Dermis blood vessel endothelial cell (primary cell): ENCODE measurements at regions not wholly inside any gene's neighbourhood (a gene's known extent, or its start where the extent isn't known, plus 50 kb on each side); places are given as distances from the start of the nearest gene placed in this dataset.
A peak's percentile ranks its signal among the peaks of the same experiment; 100 is the strongest.

ENCODE experiments used
- DNase-seq: peaks from one replicate; pipeline ENCODE4 v3.0.0; 2010

- DNase-seq, result peak; percentile 19
These were observed 1709.2 kb upstream of the PCDH20 start for GRCh38 chr13:63124863-63125262.

GRCh38 chr13:63120883-63121282, 1705.2 kb upstream of the PCDH20 start:
- DNase-seq, result no peak

- DNase-seq, result no peak
These were observed 1702.1 kb upstream of the PCDH20 start for GRCh38 chr13:63117710-63118109.

- DNase-seq, result no peak
These were observed 1697.2 kb upstream of the PCDH20 start for GRCh38 chr13:63112799-63113395.

DNA sequence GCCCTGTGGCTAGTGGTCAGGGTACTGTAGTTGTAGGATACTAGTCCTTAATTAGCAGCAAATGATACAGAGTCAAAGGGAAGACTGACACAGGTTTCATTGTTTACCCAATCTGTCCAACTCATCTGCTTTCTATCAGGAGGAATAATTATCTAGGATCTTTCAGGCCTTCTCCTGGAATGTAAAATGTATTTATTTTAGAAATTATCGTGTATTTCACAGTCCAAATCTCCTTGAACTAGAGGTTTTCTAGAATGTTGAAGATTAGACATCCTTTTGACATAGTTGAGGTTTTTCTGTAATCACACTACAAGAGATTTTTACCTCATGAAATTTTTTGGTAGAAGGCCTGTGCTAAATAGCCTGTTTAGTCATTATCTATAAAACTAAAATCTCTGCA, 1694.8 kb upstream of the PCDH20 start:
- DNase-seq, result no peak

- no peak for DNase-seq
These were observed 1691.7 kb upstream of the PCDH20 start for GRCh38 chr13:63107179-63107943.

DNA sequence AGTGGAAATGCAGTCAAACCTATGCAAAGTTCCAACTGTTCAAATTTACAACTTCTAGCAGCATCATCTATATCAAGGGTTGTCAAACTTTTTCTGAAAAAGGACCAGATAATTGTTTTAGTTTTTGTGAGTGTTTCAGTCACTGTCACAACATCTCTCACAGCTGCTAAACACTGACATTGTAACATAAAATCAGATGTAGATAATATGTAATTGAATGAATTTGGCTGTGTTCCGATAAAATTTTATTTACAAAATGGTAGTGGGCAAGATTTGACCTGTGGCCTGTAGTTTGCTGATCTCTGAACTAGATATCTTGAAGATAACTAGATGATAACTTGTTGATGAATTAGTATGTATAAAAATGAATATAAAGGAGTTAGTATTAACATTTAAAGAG, 1679.1 kb upstream of the PCDH20 start:
- no peak for DNase-seq

- DNase-seq, result no peak
These were observed 1678.3 kb upstream of the PCDH20 start for GRCh38 chr13:63093907-63094469.

GRCh38 chr13:63092456-63092855, 1676.8 kb upstream of the PCDH20 start:
- no peak for DNase-seq

DNA sequence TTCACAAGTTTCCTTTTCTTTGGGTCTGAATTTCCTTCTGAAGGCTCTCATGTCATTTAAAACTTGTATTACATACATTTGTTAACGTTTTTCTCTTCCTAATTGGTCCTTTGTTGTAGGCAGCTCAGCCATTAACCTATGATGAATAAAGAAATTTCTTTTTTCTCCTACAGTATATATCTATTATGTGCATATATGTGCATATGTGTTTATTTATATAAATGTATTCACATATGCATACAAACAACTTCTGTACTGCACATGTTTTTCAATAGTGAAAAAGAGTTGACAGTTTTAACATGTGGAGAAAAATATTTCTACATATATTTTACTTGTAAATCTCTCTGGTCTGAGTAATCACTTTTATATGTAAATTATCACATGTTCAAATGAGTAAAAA, 1674.9 kb upstream of the PCDH20 start:
- no peak for DNase-seq

- DNase-seq, result no peak
These were observed 1672.6 kb upstream of the PCDH20 start for GRCh38 chr13:63088226-63088625.

DNA sequence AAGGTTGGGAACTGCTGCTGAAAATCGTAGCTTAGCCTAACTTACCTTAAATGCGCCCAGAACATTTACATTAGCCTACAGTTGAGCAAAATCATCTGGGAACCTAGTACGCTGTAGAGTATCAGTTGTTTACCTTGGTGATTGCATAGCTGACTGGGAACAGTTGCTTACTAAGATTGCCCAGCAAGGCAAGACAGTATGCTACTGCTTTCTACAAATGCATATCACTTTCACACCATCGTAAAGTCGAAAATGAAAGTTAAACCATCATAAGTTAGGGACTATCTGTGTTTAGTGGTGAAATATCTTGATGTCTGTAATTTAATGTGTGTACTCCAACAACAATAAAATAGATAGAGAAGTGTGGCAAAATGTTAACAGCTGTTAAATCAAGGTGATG, 1670.6 kb upstream of the PCDH20 start:
- no peak for DNase-seq

- DNase-seq, result no peak
These were observed 1670.2 kb upstream of the PCDH20 start for GRCh38 chr13:63085851-63086250.

DNA sequence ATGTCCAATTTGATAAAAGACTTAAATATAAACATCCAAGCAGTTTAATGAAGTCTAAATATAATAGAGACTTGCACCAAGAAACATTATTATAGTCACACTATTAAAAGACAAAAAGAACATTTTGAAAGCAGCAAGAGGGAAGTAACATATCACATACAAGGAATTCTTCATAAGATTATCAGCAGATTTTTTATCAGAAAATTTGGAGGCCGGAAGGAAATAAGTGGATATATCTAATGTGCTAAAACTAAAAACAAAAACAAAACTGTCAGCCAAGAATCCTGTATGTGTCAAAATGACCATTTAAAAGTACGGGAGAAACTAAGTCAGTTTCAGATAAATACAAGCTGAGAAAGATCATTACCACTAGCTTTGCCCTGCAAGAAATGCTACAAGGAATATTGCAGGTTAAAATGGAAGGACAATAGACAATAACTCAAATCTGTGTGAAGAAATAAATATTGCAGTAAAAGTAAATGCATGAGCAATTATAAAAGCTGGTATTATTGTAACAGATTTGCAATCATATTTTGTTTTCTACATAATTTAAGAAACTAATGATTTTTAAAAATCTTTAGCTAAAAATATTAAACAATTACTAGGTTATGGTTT, 1665.9 kb upstream of the PCDH20 start:
- DNase-seq, result no peak

GRCh38 chr13:63075126-63075525, 1659.5 kb upstream of the PCDH20 start:
- DNase-seq, result no peak

DNA sequence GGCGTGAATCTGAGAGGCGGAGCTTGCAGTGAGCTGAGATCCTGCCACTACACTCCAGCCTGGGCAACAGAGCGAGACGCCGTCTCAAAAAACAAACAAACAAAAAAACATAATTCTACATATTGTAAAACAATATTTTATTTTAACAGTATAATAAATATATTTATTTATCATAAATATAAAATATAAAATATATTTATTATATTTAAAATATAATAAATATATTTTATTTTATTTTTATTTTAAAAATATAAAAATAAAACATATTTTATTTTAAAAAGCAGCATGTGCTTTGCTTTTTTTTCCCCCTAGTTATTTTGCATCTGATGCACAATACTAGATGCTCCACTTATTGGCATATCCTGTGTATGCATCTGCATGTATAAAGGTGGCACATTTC, 1634.6 kb upstream of the PCDH20 start:
- DNase-seq, result no peak

- DNase-seq, result no peak
These were observed 1633.0 kb upstream of the PCDH20 start for GRCh38 chr13:63048653-63049052.

- no peak for DNase-seq
These were observed 1629.1 kb upstream of the PCDH20 start for GRCh38 chr13:63044589-63045313.

DNA sequence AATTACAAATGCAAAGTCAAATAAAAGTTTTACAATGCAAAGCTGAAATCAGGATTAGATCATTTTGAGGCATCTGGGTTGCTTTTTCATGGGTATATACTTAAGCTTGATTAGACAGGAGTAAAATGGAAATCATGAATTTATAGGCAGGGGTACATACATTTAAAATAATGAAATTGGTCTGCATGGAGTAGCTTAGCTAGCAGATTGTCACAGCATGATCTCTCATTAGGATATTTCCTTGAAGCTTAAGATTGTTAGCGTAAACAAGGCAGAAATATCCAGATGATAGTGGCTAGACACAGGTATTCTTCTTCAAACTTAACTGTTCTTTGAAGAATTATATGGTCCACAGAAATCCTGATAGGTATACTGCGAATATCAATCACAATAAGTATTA, 1627.0 kb upstream of the PCDH20 start:
- no peak for DNase-seq

GRCh38 chr13:63041640-63042414, 1626.2 kb upstream of the PCDH20 start:
- no peak for DNase-seq

DNA sequence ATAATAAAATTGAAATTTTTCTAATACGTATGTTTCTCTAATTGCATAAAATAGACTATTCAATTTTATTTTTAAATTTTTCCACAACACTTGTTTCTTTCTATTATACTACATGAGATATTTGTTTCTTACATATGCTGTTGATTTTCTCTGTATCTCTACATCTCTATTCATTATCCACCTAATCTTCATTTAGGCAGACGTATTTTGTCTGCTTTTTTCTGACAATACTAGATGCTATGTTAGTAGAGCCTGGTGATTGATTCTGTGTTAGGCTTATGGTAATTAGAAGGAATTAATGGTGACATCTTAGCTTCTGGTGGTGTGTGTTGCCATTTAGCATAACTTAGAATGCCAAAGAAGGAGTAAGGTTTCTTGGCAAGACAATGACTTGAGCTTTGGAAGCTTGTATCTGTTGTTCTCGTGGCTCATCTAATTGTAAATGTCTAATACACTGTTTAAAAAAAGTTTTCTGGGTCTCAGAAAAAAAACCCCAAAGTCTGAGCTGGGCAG, 1610.7 kb upstream of the PCDH20 start:
- no peak for DNase-seq

DNA sequence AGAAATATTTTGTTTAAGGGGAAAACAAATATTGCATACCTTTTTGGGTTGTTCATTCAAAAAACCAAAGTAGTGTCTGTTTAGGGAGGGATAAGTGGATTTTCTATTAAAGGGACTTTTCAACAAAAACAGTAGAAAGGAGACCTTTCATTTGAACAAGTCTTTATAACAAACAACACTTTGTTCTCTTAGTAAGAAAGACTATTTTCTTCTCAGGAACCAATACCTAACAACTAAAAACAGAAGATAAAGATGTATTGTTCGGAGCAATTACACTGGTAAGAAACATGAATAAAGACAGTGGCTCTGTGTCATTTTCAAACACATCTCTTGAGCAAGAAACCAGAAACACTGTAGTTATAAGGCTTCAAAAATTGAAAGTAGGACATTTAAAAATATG, 1610.1 kb upstream of the PCDH20 start:
- no peak for DNase-seq
